Colonic mucosa (tissue), 4 donors: ENCODE measurements at regions not wholly inside any gene's neighbourhood (a gene's known extent, or its start where the extent isn't known, plus 50 kb on each side); places are given as distances from the start of the nearest gene placed in this dataset.

Experiments
- DNase-seq: peaks from one replicate; pipeline ENCODE4 v3.0.0-alpha.2; 2020
- H3K27ac ChIP-seq: fragments of 200-600 bp; one replicate; pipeline ENCODE4 v1.8.0; 2021
- H3K27me3 ChIP-seq: fragments of 200-600 bp; one replicate; pipeline ENCODE4 v1.8.0; 2021
- H3K36me3 ChIP-seq: fragments of 200-600 bp; one replicate; pipeline ENCODE4 v1.8.0; 2021
- H3K4me1 ChIP-seq: fragments of 200-600 bp; one replicate; pipeline ENCODE4 v1.8.0; 2021; ENCODE audit warnings: mild to moderate bottlenecking
- H3K4me3 ChIP-seq: fragments of 200-600 bp; one replicate; pipeline ENCODE4 v1.8.0; 2021
- H3K9ac ChIP-seq, 2 donors: one replicate each; pipeline ENCODE4 v1.7.0; 2013; ENCODE audit warnings: control low read depth in 2 of 2, low read depth in 2 of 2, low read length in 2 of 2
- H3K9me3 ChIP-seq: fragments of 200-600 bp; one replicate; pipeline ENCODE4 v1.8.0; 2021
- intact Hi-C: fragments of 100-400 bp; cut with DNase I; formaldehyde crosslinking; loops from one replicate; pipeline ENCODE4 v1.14.1; 2022
- TF ChIP-seq, protein P1 (sequence below): fragments of 200-600 bp; IDR thresholded peaks from one replicate; pipeline ENCODE4 v1.8.0; 2022; ENCODE audit warnings: antibody characterized with exemption, mild to moderate bottlenecking
- donor health status: healthy.
- donor health status: DM: no; HTN: no; CAD: no.
- donor health status: DM: no; HTN: no; CAD: no.

DNA sequence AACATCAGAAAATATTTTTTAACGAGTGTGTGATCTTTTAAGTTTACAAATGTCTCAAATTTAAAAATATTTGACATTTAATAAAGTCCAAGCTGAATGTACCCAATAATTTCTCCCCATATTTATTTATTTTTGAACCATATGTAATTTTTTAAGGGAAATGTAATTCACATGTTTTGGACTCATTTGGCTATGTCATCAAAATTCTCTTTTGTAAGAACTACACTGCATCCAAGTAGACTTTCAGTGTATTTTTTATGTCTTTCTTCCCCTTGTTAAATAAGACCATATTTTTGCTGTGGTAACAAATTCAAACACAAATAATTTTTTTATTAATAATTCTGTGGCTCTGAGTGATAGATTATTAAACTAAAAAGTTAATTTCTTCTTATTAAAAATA lies 365.2 kb downstream of the CD109 start:
- H3K27me3 ChIP-seq, result no peaks in the 10 kb centered on the region
- no peak for DNase-seq
- TF ChIP-seq, protein P1, sequence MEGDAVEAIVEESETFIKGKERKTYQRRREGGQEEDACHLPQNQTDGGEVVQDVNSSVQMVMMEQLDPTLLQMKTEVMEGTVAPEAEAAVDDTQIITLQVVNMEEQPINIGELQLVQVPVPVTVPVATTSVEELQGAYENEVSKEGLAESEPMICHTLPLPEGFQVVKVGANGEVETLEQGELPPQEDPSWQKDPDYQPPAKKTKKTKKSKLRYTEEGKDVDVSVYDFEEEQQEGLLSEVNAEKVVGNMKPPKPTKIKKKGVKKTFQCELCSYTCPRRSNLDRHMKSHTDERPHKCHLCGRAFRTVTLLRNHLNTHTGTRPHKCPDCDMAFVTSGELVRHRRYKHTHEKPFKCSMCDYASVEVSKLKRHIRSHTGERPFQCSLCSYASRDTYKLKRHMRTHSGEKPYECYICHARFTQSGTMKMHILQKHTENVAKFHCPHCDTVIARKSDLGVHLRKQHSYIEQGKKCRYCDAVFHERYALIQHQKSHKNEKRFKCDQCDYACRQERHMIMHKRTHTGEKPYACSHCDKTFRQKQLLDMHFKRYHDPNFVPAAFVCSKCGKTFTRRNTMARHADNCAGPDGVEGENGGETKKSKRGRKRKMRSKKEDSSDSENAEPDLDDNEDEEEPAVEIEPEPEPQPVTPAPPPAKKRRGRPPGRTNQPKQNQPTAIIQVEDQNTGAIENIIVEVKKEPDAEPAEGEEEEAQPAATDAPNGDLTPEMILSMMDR, result no peak
- no peaks in the 10 kb centered on the region for H3K36me3 ChIP-seq
- intact Hi-C loops, result no loop called here
- H3K4me1 ChIP-seq, result no peaks in the 10 kb centered on the region
- no peak overlapping the region for H3K9ac ChIP-seq
- H3K9me3 ChIP-seq, result no peaks in the 10 kb centered on the region
- no peak overlapping the region for H3K4me3 ChIP-seq
- no peak overlapping the region for H3K27ac ChIP-seq

DNA sequence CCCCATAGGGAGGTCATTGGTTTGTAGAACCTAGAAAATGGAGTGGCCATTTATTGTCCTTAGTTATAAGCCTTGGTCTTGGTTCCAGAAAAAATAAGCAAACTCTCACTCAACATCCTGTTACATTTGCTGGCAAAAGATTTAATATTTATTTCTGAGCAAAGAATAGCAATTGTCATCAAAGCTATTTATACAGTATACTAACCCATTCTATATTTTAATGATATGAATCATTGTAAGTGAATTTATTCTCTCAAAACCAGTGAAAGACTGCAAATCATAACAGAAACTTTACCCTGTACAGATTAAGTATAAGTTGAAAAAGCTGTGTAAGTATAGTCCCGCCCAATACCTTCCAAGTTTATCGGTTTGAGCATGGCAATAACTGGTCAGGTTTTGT lies 364.4 kb downstream of the CD109 start:
- H3K4me3 ChIP-seq, result no peak overlapping the region
- no peaks in the 10 kb centered on the region for H3K36me3 ChIP-seq
- no peaks in the 10 kb centered on the region for H3K4me1 ChIP-seq
- H3K27me3 ChIP-seq, result no peaks in the 10 kb centered on the region
- DNase-seq, result no peak
- no peak overlapping the region for H3K27ac ChIP-seq
- H3K9me3 ChIP-seq, result no peaks in the 10 kb centered on the region
- H3K9ac ChIP-seq, result no peak overlapping the region
- intact Hi-C loops, result no loop called here
- TF ChIP-seq, protein P1, result no peak

DNA sequence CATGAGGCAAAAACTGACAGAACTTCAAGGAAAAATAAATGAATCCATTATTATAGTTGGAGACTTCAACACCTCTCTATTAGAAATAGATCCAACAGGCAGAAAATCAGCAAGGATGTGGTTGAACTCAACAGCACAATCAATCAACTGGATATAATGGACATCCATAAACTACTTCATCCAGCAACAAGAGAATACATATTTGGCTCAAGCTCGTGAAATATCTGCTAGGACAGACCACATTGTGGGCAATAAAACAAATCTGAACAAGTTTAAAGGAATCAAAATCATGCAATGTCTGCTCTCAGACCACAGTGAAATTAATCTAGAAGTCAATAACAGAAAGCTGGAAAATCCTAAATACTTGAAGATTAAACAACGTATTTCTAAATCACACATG lies 362.6 kb downstream of the CD109 start:
- Histone ChIP-seq H3K4me1 (no peaks in the 10 kb centered on the region), H3K27ac (no peak overlapping the region), H3K36me3 (no peaks in the 10 kb centered on the region), H3K27me3 (no peaks in the 10 kb centered on the region), H3K4me3 (no peak overlapping the region), H3K9me3 (no peaks in the 10 kb centered on the region), H3K9ac (no peak overlapping the region)
- TF ChIP-seq, protein P1, result no peak
- intact Hi-C loops, result no loop called here
- DNase-seq, result no peak

DNA sequence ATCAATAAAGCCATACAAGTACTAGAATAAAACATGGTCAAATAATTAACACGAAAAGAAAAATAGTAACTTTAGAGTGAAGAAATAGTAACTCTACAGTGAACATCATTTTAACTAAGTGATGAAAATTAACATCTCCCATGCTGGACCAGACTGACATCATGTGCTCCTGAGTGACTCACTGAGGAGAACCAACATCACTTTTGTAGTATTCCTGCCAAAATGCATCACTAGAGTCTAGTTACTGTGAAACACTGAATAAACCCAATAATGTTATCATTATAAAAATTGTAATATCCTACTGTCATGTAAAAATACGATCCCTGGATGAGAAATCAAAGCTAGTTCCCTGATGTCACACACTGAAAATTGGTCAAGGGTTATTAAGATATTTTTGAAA lies 361.3 kb downstream of the CD109 start:
- Histone ChIP-seq H3K9me3 (no peaks in the 10 kb centered on the region), H3K36me3 (no peaks in the 10 kb centered on the region), H3K4me3 (no peak overlapping the region), H3K27ac (no peak overlapping the region), H3K27me3 (no peaks in the 10 kb centered on the region), H3K4me1 (no peaks in the 10 kb centered on the region), H3K9ac (no peak overlapping the region)
- TF ChIP-seq, protein P1, result no peak
- intact Hi-C loops, result no loop called here
- DNase-seq, result no peak

GRCh38 chr6:74054190-74054589 lies 358.2 kb downstream of the CD109 start:
- TF ChIP-seq, protein P1, result no peak
- H3K4me1 ChIP-seq, result no peaks in the 10 kb centered on the region
- intact Hi-C loops, result no loop called here
- H3K27ac ChIP-seq, result no peak overlapping the region
- H3K9ac ChIP-seq, result no peak overlapping the region
- no peaks in the 10 kb centered on the region for H3K36me3 ChIP-seq
- no peaks in the 10 kb centered on the region for H3K27me3 ChIP-seq
- no peak for DNase-seq
- H3K4me3 ChIP-seq, result no peak overlapping the region
- no peaks in the 10 kb centered on the region for H3K9me3 ChIP-seq

GRCh38 chr6:74050921-74051320 lies 354.9 kb downstream of the CD109 start:
- intact Hi-C loops, result no loop called here
- no peak for DNase-seq
- no peaks in the 10 kb centered on the region for H3K9me3 ChIP-seq
- H3K27ac ChIP-seq, result no peak overlapping the region
- no peaks in the 10 kb centered on the region for H3K27me3 ChIP-seq
- H3K9ac ChIP-seq, result no peak overlapping the region
- no peaks in the 10 kb centered on the region for H3K4me1 ChIP-seq
- TF ChIP-seq, protein P1, result no peak
- H3K36me3 ChIP-seq, result no peaks in the 10 kb centered on the region
- H3K4me3 ChIP-seq, result no peak overlapping the region
